BLaER1 (cell line): ENCODE measurements at regions not wholly inside any gene's neighbourhood (a gene's known extent, or its start where the extent isn't known, plus 50 kb on each side); places are given as distances from the start of the nearest gene placed in this dataset.

ENCODE experiments used
- H3K27ac ChIP-seq: shearing (Covaris generic); formaldehyde crosslinking; 2 replicates; pipeline ENCODE4 v1.8.1; 2022
- H3K27me3 ChIP-seq: shearing (Covaris generic); formaldehyde crosslinking; 2 replicates; pipeline ENCODE4 v1.8.1; 2022
- H3K36me3 ChIP-seq: shearing (Covaris generic); formaldehyde crosslinking; 2 replicates; pipeline ENCODE4 v1.8.1; 2022
- H3K4me1 ChIP-seq: shearing (Covaris generic); formaldehyde crosslinking; 2 replicates; pipeline ENCODE4 v1.8.1; 2022
- H3K4me2 ChIP-seq: shearing (Covaris generic); formaldehyde crosslinking; 2 replicates; pipeline ENCODE4 v1.8.1; 2022
- H3K4me3 ChIP-seq: shearing (Covaris generic); formaldehyde crosslinking; 2 replicates; pipeline ENCODE4 v1.8.1; 2022
- H3K9ac ChIP-seq: shearing (Covaris generic); formaldehyde crosslinking; 2 replicates; pipeline ENCODE4 v1.8.1; 2022
- H3K9me3 ChIP-seq: shearing (Covaris generic); formaldehyde crosslinking; 2 replicates; pipeline ENCODE4 v1.8.1; 2022
- H4K20me1 ChIP-seq: shearing (Covaris generic); formaldehyde crosslinking; 2 replicates; pipeline ENCODE4 v1.8.1; 2022
- Cebpa-rat ChIP-seq: shearing (Covaris generic); IDR thresholded peaks from 2 replicates; pipeline ENCODE4 v1.8.1; 2022

GRCh38 chr22:48715511-48715910, 1112.2 kb downstream of the BRD1 start:
- Histone ChIP-seq H3K27me3 (no peaks in the 10 kb centered on the region), H3K4me1 (peaks cover 13% of the 10 kb centered on the region), H3K36me3 (no peaks in the 10 kb centered on the region; the same call in 1 of the 2 replicates), H3K4me2 (no peak overlapping the region), H3K4me3 (no peak overlapping the region), H4K20me1 (peaks cover 44% of the 10 kb centered on the region), H3K9ac (no peak overlapping the region), H3K9me3 (peaks cover 7% of the 10 kb centered on the region; the same call in 1 of the 2 replicates), H3K27ac (no peak overlapping the region)
- no peak for TF ChIP-seq Cebpa-rat

GRCh38 chr22:48714231-48714630, 1113.4 kb downstream of the BRD1 start:
- H3K27me3 ChIP-seq: no peaks in the 10 kb centered on the region
- H4K20me1 ChIP-seq: peaks cover 56% of the 10 kb centered on the region
- H3K9me3 ChIP-seq: peaks cover 7% of the 10 kb centered on the region; the same call in 1 of the 2 replicates
- H3K4me1 ChIP-seq: peaks cover 10% of the 10 kb centered on the region
- H3K27ac ChIP-seq: no peak overlapping the region
- no peak overlapping the region for H3K4me2 ChIP-seq
- H3K4me3 ChIP-seq: no peak overlapping the region
- H3K36me3 ChIP-seq: no peaks in the 10 kb centered on the region; the same call in 1 of the 2 replicates
- no peak for TF ChIP-seq Cebpa-rat
- no peak overlapping the region for H3K9ac ChIP-seq

- no peak overlapping the region for H3K27ac ChIP-seq
- no peaks in the 10 kb centered on the region for H3K27me3 ChIP-seq
- H3K4me3 ChIP-seq: no peak overlapping the region
- peaks cover 7% of the 10 kb centered on the region; the same call in 1 of the 2 replicates for H3K9me3 ChIP-seq
- peaks cover 9% of the 10 kb centered on the region for H3K4me1 ChIP-seq
- no peak for TF ChIP-seq Cebpa-rat
- no peak overlapping the region for H3K9ac ChIP-seq
- no peak overlapping the region for H3K4me2 ChIP-seq
- H3K36me3 ChIP-seq: no peaks in the 10 kb centered on the region; the same call in 1 of the 2 replicates
- H4K20me1 ChIP-seq: peaks cover 56% of the 10 kb centered on the region
Measured at GRCh38 chr22:48713272-48714205, 1114.1 kb downstream of the BRD1 start.

- no peak overlapping the region for H3K4me3 ChIP-seq
- no peak overlapping the region for H3K4me2 ChIP-seq
- no peaks in the 10 kb centered on the region; the same call in 1 of the 2 replicates for H3K36me3 ChIP-seq
- no peak overlapping the region for H3K9ac ChIP-seq
- H3K27ac ChIP-seq: no peak overlapping the region
- peaks cover under 1% of the 10 kb centered on the region; the same call in 1 of the 2 replicates for H3K4me1 ChIP-seq
- no peak for TF ChIP-seq Cebpa-rat
- peaks cover 56% of the 10 kb centered on the region; the same call in 1 of the 2 replicates for H4K20me1 ChIP-seq
- peaks cover 7% of the 10 kb centered on the region; the same call in 1 of the 2 replicates for H3K9me3 ChIP-seq
- no peaks in the 10 kb centered on the region for H3K27me3 ChIP-seq
Measured at GRCh38 chr22:48712558-48713271, 1115.0 kb downstream of the BRD1 start.

- Histone ChIP-seq H3K4me1 (no peaks in the 10 kb centered on the region), H4K20me1 (peaks cover 54% of the 10 kb centered on the region; the same call in 1 of the 2 replicates), H3K27ac (no peak overlapping the region), H3K4me2 (no peak overlapping the region), H3K36me3 (no peaks in the 10 kb centered on the region; the same call in 1 of the 2 replicates), H3K27me3 (no peaks in the 10 kb centered on the region), H3K9ac (no peak overlapping the region), H3K4me3 (no peak overlapping the region), H3K9me3 (peaks cover 7% of the 10 kb centered on the region; the same call in 1 of the 2 replicates)
- TF ChIP-seq Cebpa-rat: no peak
Measured at GRCh38 chr22:48711669-48712068, 1116.0 kb downstream of the BRD1 start.

GRCh38 chr22:48711031-48711431, 1116.6 kb downstream of the BRD1 start:
- no peaks in the 10 kb centered on the region; the same call in 1 of the 2 replicates for H3K36me3 ChIP-seq
- TF ChIP-seq Cebpa-rat: no peak
- H4K20me1 ChIP-seq: peaks cover 54% of the 10 kb centered on the region; the same call in 1 of the 2 replicates
- no peak overlapping the region for H3K27ac ChIP-seq
- H3K4me3 ChIP-seq: no peak overlapping the region
- no peak overlapping the region for H3K9ac ChIP-seq
- H3K27me3 ChIP-seq: no peaks in the 10 kb centered on the region
- no peaks in the 10 kb centered on the region for H3K4me1 ChIP-seq
- H3K4me2 ChIP-seq: no peak overlapping the region
- H3K9me3 ChIP-seq: peaks cover 7% of the 10 kb centered on the region; the same call in 1 of the 2 replicates

- Histone ChIP-seq H4K20me1 (peaks cover 54% of the 10 kb centered on the region; the same call in 1 of the 2 replicates), H3K27ac (no peak overlapping the region), H3K9ac (no peak overlapping the region), H3K4me1 (no peaks in the 10 kb centered on the region), H3K9me3 (peaks cover under 1% of the 10 kb centered on the region; the same call in 1 of the 2 replicates), H3K4me2 (no peak overlapping the region), H3K36me3 (no peaks in the 10 kb centered on the region; the same call in 1 of the 2 replicates), H3K4me3 (no peak overlapping the region), H3K27me3 (no peaks in the 10 kb centered on the region)
- TF ChIP-seq Cebpa-rat: no peak
Measured at GRCh38 chr22:48710410-48710809, 1117.3 kb downstream of the BRD1 start.

GRCh38 chr22:48709976-48710375, 1117.7 kb downstream of the BRD1 start:
- H3K4me2 ChIP-seq: no peak overlapping the region
- H3K27me3 ChIP-seq: no peaks in the 10 kb centered on the region
- H3K4me3 ChIP-seq: no peak overlapping the region
- H3K9ac ChIP-seq: no peak overlapping the region
- no peak overlapping the region for H3K27ac ChIP-seq
- no peaks in the 10 kb centered on the region for H3K9me3 ChIP-seq
- peaks cover 54% of the 10 kb centered on the region; the same call in 1 of the 2 replicates for H4K20me1 ChIP-seq
- no peak for TF ChIP-seq Cebpa-rat
- no peaks in the 10 kb centered on the region; the same call in 1 of the 2 replicates for H3K36me3 ChIP-seq
- H3K4me1 ChIP-seq: no peaks in the 10 kb centered on the region

- TF ChIP-seq Cebpa-rat: no peak
- no peaks in the 10 kb centered on the region; the same call in 1 of the 2 replicates for H3K36me3 ChIP-seq
- H3K27me3 ChIP-seq: no peaks in the 10 kb centered on the region
- H4K20me1 ChIP-seq: peaks cover 57% of the 10 kb centered on the region; the same call in 1 of the 2 replicates
- H3K4me3 ChIP-seq: no peak overlapping the region
- no peaks in the 10 kb centered on the region for H3K4me1 ChIP-seq
- no peak overlapping the region for H3K27ac ChIP-seq
- H3K9ac ChIP-seq: no peak overlapping the region
- H3K9me3 ChIP-seq: no peaks in the 10 kb centered on the region
- no peak overlapping the region for H3K4me2 ChIP-seq
Measured at GRCh38 chr22:48709453-48709852, 1118.2 kb downstream of the BRD1 start.
